OCI-LY1 (cell line): ENCODE measurements at regions not wholly inside any gene's neighbourhood (a gene's known extent, or its start where the extent isn't known, plus 50 kb on each side); places are given as distances from the start of the nearest gene placed in this dataset.

Experiments used
- CTCF ChIP-seq: fragments of 200-600 bp; sonication (generic), shearing (Covaris generic); IDR thresholded peaks from 2 replicates; pipeline ENCODE4 v1.5.1; 2017; ENCODE audit warnings: mild to moderate bottlenecking, antibody characterized with exemption, low read length, moderate library complexity, mixed read lengths
- EZH2 ChIP-seq: fragments of 200-600 bp; sonication (generic), shearing (Covaris generic); IDR thresholded peaks from 2 replicates; pipeline ENCODE4 v1.8.0; 2017; ENCODE audit warnings: borderline replicate concordance, mixed run types, mild to moderate bottlenecking, antibody characterized with exemption, low read length, moderate library complexity, mixed read lengths

- TF ChIP-seq EZH2 (no peak), CTCF (no peak)
These were observed 309.5 kb downstream of the PIK3C3 start for GRCh38 chr18:42264497-42264896.
